Testis (tissue), 2 donors: ENCODE measurements at regions not wholly inside any gene's neighbourhood (a gene's known extent, or its start where the extent isn't known, plus 50 kb on each side); places are given as distances from the start of the nearest gene placed in this dataset.

Source experiments
- CTCF ChIP-seq, 3 experiments: fragments of 450-650 bp in 2 of 3; fragments of 200-600 bp in 1 of 3; sonication (generic) in 1 of 3; IDR thresholded peaks; one replicate each; pipeline ENCODE4 v1.5.1; 2016 to 2019; ENCODE audit warnings: antibody characterized with exemption in 3 of 3, mild to moderate bottlenecking in 2 of 3, moderate library complexity in 1 of 3
- POLR2A ChIP-seq: fragments of 450-650 bp; IDR thresholded peaks from one replicate; pipeline ENCODE4 v1.6.1; 2017; ENCODE audit warnings: antibody characterized with exemption, mild to moderate bottlenecking, moderate library complexity

DNA sequence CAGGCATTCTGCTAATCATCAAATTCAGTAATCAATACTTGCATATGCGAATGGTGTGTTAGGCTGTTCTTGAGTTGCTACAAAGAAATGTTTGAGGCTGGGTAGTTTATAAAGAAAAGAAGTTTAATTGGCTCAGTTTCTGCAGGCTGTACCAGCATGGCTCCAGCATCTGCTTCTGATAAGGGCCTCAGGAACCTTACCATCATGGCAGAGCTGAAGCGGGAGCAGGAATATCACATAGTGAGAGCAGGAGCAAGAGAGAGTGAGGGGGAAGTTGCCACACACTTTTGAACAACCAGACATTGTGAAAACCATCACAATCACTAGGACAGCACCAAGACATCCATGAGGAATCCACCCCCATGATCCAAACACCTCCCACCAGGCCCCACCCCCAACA lies 344.7 kb upstream of the FAM241A start:
- no peak for TF ChIP-seq CTCF (IDR thresholded peaks at IDR 0.05)
- no peak for TF ChIP-seq POLR2A
